Ecto neural progenitor cell (in vitro differentiated cells): ENCODE measurements at regions not wholly inside any gene's neighbourhood (a gene's known extent, or its start where the extent isn't known, plus 50 kb on each side); places are given as distances from the start of the nearest gene placed in this dataset.

Experiments used
- DNase-seq: peaks from one replicate; pipeline ENCODE4 v3.0.0-alpha.2; 2018; ENCODE audit warnings: low spot score

DNA sequence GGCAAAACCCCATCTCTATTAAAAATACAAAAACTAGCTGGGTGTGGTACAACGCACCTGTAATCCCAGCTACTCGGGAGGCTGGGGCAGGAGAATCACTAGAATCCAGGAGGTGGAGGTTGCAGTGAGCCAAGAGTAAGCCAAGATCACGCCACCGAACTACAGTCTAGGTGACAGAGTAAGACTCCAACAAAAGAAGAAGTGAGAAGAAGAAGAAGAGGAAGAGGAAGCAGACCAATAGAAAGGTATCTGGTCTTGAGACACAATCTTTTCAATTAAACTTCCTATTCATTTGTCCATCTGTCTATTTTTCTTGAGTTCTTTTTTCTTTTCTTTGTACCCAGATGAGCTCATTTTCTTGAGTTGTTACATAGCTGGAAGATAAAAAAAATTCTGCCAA lies 55.7 kb upstream of the ACADM start:
- DNase-seq: no peak

DNA sequence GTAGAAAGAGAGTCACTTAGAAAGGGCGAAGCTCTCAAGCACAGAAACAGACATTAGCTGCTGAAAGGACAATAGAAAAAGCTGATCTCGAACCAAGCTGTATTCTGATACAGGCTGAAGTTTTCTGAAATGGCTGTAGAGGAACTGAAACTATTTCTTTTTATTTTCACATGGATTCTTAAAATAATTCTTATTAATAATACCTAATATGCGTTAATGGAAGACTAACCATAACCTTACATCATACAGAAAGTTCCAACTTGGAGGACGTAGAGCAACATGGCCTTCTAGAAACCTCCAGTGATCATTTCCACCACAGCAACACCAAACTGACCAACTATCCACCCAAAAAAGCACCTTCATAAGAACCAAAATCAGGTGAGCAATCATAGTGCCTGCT lies 52.8 kb upstream of the ACADM start:
- DNase-seq: no peak

DNA sequence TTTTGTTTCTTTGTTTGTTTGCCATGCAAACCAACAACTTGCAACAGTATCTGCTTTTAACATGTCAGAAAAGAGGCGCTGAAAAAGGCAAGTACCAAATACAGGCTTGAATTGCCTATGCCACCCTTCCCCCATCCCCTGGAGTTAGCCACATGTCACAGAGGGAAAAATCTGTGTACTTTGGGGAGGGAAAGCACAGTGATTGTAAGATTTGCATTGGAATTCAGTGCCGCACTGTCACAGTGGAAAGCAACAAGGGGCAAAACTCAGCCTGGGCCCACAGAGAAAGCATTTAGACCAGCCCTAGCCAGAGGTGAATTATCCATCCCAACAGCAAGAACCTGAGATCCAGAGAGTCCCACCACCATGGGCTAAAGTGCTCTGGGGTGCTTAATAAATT lies 52.4 kb upstream of the ACADM start:
- DNase-seq: peak; percentile 41

DNA sequence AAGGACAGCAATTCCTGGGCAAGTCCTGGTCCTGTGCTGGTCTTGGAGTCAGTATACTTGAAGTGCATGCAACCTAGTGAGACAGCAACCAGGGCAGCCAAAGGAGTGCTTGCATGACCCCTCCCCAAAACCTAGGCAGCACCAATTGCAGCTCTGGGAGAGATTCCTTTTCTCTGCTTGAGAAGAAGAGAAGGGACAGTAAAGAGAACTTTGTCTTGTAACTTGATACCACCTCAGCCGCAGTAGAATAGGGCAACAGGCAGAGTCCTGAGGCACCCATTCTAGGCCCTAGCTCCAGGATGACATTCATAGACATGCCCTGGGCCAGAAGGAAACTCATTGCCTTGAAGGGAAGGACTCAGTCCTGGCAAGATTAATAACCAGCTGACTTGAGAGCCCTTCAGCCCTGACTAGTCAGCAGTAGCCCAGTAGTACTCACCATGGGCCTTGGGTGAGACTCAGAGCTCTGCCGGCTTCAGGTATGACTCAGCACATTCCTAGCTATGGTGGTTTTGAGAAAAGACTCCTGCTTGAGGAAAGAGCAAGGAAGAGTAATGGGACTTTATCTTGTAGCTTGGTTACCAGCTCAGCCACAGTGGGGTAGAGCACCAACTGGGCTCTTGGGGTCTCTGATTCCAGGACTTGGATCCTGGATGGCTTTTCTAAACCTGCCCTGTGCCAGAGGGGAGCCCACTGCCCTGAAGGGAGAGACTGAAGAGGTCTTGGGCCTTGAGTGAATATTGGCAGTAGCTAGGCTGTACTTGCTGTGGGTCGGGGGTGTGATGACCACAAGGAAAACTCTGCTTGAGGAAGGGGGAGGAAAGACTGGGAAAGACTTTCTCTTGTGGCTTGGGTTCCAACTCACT lies 51.7 kb upstream of the ACADM start:
- DNase-seq: peak; percentile 48

DNA sequence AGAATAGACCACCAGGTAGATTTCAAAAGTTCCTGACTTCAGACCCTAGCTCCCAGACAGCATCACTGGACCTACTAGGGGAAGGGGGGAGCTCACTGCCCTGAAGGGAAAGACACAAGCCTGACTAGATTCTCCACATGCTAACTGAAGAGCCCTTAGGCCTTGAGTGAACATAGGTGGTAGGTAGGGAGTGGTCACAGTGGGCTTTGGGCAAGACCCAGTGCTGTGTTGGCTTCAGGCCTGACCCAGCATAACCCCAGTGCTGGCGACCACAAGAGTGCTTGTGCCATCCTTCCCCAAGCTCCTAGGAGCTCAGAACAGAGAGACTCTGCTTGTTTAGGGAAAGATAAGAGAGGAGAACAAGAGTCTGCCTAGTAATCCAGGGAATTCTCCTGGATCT lies 51.1 kb upstream of the ACADM start:
- no peak for DNase-seq

DNA sequence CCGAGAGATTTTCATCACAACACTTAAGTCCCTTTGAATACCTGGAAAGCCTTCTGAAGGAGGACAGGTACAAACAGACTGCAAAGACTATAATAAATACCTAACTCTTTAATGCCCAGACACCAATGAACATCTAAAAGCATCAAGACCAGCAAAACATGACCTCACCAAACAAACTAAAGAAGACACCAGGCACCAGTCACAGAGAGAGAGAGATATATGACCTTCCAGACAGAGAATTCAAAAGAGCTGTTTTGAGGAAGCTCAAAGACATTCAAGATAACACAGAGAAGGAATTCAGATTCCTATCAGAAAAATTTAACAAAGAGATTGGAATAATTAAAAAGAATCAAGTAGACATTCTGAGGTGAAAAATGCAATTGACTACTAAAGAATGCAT lies 50.6 kb upstream of the ACADM start:
- DNase-seq: no peak
